Peyer's patch (tissue), 4 donors: ENCODE measurements at regions not wholly inside any gene's neighbourhood (a gene's known extent, or its start where the extent isn't known, plus 50 kb on each side); places are given as distances from the start of the nearest gene placed in this dataset.
"Not testable (repeated sequence)": the region's sequence is repeated elsewhere in the genome, so short reads cannot be mapped to it uniquely, and the experiment has no call there.

Experiments used
- DNase-seq, 3 donors: peaks; one replicate each; pipeline ENCODE4 v3.0.0-alpha.2; 2017 to 2019
- H3K27ac ChIP-seq, 4 donors: fragments of 200-600 bp; sonication (generic); one replicate each; pipeline ENCODE4 v1.5.1; 2016 to 2019
- H3K27me3 ChIP-seq, 2 donors: fragments of 200-600 bp; sonication (generic); one replicate each; pipeline ENCODE4 v1.5.1; 2019
- H3K36me3 ChIP-seq, 3 donors: fragments of 200-600 bp; sonication (generic); one replicate each; pipeline ENCODE4 v1.5.1; 2016 to 2019
- H3K4me1 ChIP-seq, 4 donors: fragments of 200-600 bp; sonication (generic); one replicate each; pipeline ENCODE4 v1.5.1; 2016 to 2019
- H3K4me3 ChIP-seq, 4 donors: fragments of 200-600 bp; sonication (generic); 1 replicate in 3 of 4; 2 replicates in 1 of 4; pipeline ENCODE4 v1.5.1; 2016 to 2019; ENCODE audit warnings: mild to moderate bottlenecking in 1 of 4
- H3K9me3 ChIP-seq, 4 donors: fragments of 200-600 bp; sonication (generic); one replicate each; pipeline ENCODE4 v1.5.1; 2016 to 2019; ENCODE audit warnings: mild to moderate bottlenecking in 1 of 4
- CTCF ChIP-seq, 6 experiments: fragments of 450-650 bp in 4 of 6; fragments of 200-600 bp in 2 of 6; sonication (generic) in 1 of 6; IDR thresholded peaks; one replicate each; pipeline ENCODE4 v1.5.1; 2017 to 2019; ENCODE audit warnings: antibody characterized with exemption in 6 of 6, mild to moderate bottlenecking in 3 of 6, moderate library complexity in 1 of 6
- POLR2A ChIP-seq, 2 donors: fragments of 450-650 bp; IDR thresholded peaks; one replicate each; pipeline ENCODE4 v1.5.1; 2017; ENCODE audit warnings: antibody characterized with exemption in 2 of 2, mild to moderate bottlenecking in 2 of 2, moderate library complexity in 2 of 2

- Histone ChIP-seq H3K27me3 (no peaks in the 10 kb centered on the region), H3K36me3 (no peaks in the 10 kb centered on the region), H3K4me3 (no peak overlapping the region), H3K27ac (no peak overlapping the region), H3K4me1 (no peaks in the 10 kb centered on the region), H3K9me3 (no peaks in the 10 kb centered on the region)
- peak in 1 of 3 donors; percentile 55 for DNase-seq
- TF ChIP-seq POLR2A (IDR thresholded peaks at IDR 0.05) = no peak
- TF ChIP-seq CTCF (IDR thresholded peaks at IDR 0.05) = no peak
Observed at GRCh38 chr16:10250137-10250828, 68.1 kb upstream of the GRIN2A start.

GRCh38 chr16:10252155-10252554 is 69.9 kb upstream of the GRIN2A start:
- Histone ChIP-seq H3K9me3 (no peaks in the 10 kb centered on the region), H3K4me1 (no peaks in the 10 kb centered on the region), H3K4me3 (no peak overlapping the region), H3K27ac (no peak overlapping the region), H3K27me3 (no peaks in the 10 kb centered on the region), H3K36me3 (no peaks in the 10 kb centered on the region)
- no peak for TF ChIP-seq CTCF (IDR thresholded peaks at IDR 0.05)
- no peak for DNase-seq

GRCh38 chr16:10253409-10253808 is 71.2 kb upstream of the GRIN2A start:
- no peak overlapping the region for H3K27ac ChIP-seq
- H3K36me3 ChIP-seq = no peaks in the 10 kb centered on the region
- H3K9me3 ChIP-seq = no peaks in the 10 kb centered on the region
- TF ChIP-seq CTCF (IDR thresholded peaks at IDR 0.05) (no peak), POLR2A (IDR thresholded peaks at IDR 0.05) (no peak)
- no peaks in the 10 kb centered on the region for H3K27me3 ChIP-seq
- no peaks in the 10 kb centered on the region for H3K4me1 ChIP-seq
- no peak for DNase-seq
- H3K4me3 ChIP-seq = no peak overlapping the region

- DNase-seq = no peak
- H3K27me3 ChIP-seq = no peaks in the 10 kb centered on the region
- no peaks in the 10 kb centered on the region for H3K36me3 ChIP-seq
- H3K9me3 ChIP-seq = no peaks in the 10 kb centered on the region
- no peak overlapping the region for H3K27ac ChIP-seq
- H3K4me1 ChIP-seq = no peaks in the 10 kb centered on the region
- TF ChIP-seq POLR2A (IDR thresholded peaks at IDR 0.05) (no peak), CTCF (IDR thresholded peaks at IDR 0.05) (no peak)
- no peak overlapping the region for H3K4me3 ChIP-seq
Observed at GRCh38 chr16:10255728-10256127, 73.5 kb upstream of the GRIN2A start.

DNA sequence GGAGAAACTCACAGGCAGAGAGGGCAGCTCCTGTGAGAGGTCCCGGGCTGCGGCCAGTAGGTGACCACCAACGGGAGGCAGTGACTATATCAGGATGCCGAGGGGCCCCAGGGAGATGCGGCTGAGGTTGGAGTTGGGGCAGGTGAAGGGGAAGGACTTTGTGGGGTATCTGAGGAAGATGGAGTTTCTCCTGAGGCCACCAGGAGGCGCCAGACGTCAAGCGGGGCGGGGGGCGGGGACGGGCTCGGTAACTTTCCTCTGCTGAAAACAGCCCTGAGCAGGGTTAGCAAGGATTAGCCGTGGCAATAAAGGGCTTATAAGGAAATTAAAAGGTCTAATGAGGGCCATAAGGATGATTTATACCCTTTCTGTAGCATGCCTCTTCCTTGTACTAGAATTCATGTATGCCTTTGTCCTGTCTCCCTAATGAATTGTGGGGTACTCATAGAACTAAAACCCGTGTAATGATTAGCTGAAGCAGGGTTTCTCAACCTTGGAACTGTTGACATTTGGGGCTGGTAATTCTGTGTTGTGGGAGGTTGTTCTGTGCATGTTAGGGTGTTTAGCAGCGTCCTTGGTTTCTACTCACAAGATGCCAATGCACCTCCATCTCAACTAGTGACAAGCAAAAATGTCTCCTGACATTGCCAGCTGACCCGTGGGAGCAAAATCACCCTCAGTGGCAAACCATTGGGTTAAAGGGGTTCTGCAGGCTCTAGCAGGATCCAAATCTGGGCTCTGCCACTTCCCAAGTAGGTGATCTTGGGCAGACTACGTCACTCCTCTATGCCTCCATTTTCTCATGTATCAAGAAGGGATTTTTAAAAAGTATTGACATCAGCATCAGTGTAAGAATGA is 74.8 kb upstream of the GRIN2A start:
- H3K36me3 ChIP-seq = no peaks in the 10 kb centered on the region
- peak; percentile 44 to 63 (median 61) for DNase-seq
- H3K9me3 ChIP-seq = no peaks in the 10 kb centered on the region
- peak overlapping the region in 1 of 4 donors; percentile 24 for H3K4me3 ChIP-seq
- H3K27me3 ChIP-seq = no peaks in the 10 kb centered on the region
- no peaks in the 10 kb centered on the region for H3K4me1 ChIP-seq
- H3K27ac ChIP-seq = peak overlapping the region in 1 of 4 donors; percentile 36
- TF ChIP-seq CTCF (IDR thresholded peaks at IDR 0.05) (peak; percentile 32 to 86 (median 72)), POLR2A (IDR thresholded peaks at IDR 0.05) (no peak)

DNA sequence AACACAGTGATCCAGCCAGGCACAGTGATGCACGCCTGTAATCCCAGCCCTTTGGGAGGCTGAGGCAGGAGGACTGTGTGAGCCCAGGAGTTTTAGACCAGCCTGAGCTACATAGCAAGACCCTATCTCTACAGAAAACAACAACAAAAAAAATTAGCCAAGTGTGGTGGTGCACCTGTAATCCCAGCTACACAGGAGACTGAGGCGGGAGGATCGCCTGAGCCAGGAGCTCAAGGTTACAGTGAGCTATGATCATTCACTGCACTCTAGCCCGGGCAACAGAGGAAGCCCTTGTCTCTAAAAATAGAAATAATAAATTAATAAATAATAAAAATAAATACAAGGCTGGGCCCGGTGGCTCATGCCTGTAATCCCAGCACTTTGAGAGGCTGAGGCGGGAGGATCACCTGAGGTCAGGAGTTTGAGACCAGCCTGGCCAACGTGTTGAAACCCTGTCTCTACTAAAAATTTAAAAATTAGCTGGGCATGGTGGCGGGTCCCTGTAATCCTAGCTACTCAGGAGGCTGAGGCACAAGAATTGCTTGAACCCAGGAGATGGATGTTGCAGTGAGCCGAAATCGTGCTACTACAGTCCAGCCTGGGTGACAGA is 75.5 kb upstream of the GRIN2A start:
- H3K27me3 ChIP-seq, H3K4me1 ChIP-seq, DNase-seq, H3K36me3 ChIP-seq, H3K27ac ChIP-seq, H3K9me3 ChIP-seq, H3K4me3 ChIP-seq: not testable (repeated sequence)

DNA sequence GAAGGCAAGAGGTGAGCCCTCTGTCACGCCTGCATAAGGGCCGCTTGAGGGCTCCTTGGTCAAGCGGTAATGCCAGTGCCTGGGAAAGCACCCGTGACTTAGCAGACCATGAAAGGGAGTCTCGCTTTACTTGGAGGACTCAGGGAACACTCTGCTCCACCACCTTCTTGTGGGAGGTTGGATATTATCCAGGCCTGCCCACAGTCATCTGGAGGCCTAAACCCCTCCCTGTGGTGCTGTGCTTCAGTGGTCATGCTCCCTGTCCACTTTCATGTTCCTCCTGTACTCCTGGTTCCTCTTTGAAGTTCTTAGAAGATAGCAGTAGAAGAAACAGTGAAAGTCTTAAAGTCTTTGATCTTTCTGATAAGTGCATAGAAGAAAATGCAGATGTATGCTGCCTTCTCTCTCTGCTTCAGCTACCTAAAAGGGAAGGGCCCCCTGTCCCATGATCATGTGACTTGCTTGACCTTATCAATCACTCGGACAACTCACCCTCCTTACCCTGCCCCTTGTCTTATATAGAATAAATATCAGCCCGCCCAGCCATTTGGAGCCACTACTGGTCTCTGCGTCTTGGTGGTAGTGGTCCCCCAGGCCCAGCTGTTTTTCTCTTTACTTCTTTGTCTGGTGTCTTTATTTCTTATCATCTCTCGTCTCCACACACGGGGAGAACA is 76.8 kb upstream of the GRIN2A start:
- peak in 1 of 3 donors; percentile 48 for DNase-seq
- H3K27me3 ChIP-seq, H3K4me1 ChIP-seq, H3K9me3 ChIP-seq, H3K36me3 ChIP-seq, H3K4me3 ChIP-seq, H3K27ac ChIP-seq: not testable (repeated sequence)
